NCI-H2196 (cell line): ENCODE measurements at regions not wholly inside any gene's neighbourhood (a gene's known extent, or its start where the extent isn't known, plus 50 kb on each side); places are given as distances from the start of the nearest gene placed in this dataset.

ENCODE experiments used
- DNase-seq: peaks from one replicate; lab custom pipeline; 2025; ENCODE audit not compliant: unreplicated experiment; lab: John Stamatoyannopoulos, UW

GRCh38 chr11:45556851-45557707 is 108.3 kb downstream of the CHST1 start:
- no peak for DNase-seq

DNA sequence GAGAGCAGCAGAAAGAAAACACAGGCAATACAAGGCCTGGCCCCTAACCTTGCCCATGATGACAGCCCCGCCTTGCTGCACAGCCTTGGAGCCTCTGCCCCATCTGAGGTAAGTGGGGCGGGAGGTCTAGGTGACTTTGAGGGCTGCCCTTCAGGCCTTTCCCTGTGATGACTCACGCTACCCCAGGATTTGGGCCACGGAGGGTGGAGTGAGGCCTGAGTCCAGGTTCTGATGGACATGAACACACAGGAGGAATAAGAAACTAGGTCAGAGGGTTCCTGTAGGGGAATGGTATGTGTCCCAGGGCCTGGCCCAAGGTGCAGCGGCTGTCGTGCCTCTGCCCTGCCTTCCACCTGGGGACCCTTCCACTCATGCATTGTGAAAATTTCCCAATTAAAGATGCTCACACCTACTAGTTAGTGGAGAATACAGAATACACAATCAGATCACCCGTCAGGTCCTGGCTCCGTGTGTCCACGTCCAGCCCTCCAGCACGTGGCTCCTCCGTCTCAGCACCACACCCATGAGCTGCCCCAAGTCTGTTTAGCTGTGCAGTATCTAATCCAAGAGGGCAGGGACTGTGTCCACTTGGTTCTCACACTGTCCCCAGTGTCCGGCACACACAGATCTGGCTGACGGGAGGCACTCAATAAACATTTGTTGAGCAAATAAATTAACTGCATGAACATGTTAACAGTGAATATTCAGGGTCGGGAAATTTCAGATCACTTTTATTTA is 111.0 kb downstream of the CHST1 start:
- DNase-seq, result no peak

DNA sequence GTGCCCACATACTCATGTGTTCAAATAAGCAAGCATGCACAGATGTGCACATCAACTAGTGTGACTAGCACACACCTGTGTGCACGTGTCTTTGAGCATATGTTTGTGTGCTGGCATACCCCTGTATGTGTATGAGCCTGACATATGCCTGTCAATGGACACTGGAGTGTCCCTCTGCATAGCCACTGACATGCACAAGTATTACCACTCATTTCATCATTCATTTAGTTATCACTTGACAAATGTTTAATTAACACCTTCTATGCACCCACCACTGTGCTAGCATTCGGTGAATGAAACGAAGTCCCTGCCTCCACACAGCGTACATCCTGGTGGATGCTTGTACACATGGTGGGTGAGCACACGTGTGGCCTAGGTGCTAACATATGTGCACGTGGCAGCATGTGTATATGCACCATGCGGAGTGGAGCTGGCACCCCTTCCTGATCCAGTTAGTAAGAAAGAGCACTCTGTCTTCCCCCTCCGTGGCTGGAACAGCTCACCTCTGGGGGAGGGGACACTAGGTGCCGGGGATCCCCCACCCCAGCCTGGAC is 112.0 kb downstream of the CHST1 start:
- no peak for DNase-seq

- no peak for DNase-seq
Observed at GRCh38 chr11:45551191-45551713, 114.2 kb downstream of the CHST1 start.

DNA sequence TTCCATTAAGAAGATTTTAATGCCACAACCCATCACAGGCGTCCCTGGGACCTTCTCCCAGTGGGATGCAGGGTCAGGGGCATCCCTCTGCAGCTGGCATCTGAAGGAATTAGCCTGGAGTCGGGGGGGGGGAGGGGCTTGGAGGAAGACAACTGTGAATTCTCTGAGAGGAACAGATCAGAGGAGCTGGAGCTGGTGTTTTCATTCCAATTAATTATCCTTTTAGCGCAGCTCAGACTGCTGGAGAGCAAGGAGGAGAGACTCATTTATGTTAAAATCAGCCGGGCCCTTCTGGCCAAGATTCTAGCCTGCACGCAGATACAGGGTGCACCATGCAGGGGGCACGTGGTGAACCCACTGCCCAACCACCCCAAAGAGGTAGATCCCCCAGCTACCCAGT is 116.2 kb downstream of the CHST1 start:
- DNase-seq, result no peak

DNA sequence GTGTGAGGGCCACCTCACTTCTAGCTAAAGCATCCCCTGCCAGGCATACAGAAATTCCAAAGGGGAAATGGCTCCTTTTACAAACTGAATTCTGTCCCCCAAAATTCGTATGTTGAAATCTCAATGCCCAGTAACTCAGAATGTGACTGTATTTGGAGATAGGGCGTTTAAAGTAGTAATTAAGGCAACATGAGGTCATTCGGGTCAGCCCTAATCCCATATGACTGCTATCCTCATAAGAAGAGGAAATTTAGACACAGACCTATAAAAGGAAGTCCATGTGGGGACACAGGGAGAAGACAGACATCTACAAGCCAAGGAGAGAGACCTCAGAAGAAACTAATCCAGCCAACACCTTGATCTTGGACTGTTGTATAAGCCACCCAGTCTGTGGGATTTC is 119.1 kb downstream of the CHST1 start:
- DNase-seq, result no peak

DNA sequence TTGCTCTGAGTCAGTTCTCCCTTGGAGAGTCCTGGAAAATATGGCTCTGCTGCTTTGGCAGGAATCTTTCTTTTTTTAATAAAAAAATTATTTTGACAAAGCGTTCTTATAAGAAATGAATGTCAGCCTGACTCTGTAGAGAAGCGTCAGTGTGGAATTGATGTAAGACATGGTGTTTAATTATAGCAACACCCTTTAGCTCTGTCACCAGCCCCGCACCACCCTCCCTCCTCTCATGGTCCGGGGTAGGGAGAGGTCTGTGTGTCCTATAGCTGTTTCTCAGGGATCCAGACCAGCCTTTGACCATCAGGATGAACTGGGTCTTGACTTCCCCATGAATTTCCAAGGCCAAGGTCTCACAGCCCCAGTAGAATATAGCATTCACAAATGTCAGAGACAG is 120.6 kb downstream of the CHST1 start:
- no peak for DNase-seq

- no peak for DNase-seq
Observed at GRCh38 chr11:45543808-45544422, 121.5 kb downstream of the CHST1 start.

DNA sequence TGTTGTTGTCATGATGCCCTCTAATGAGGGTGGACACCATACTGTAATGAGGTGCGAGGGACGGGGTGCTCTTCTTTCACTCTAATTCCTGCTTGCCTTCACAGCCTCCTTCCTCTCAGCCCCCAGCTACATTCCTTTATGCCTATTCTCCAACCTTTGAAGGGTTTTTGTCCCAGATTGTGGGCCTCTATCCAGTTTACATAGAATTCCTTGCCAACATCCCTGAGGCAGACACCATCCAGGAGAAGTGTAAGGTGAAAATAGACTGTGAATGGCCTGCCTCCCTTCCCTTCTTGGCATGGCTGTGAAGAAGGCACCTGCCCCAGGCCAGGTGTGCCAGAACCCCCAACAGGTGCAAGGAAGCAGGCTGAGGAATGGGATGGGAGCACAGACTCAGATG is 122.3 kb downstream of the CHST1 start:
- no peak for DNase-seq

GRCh38 chr11:45541693-45542434 is 123.6 kb downstream of the CHST1 start:
- DNase-seq, result no peak

GRCh38 chr11:45538939-45539338 is 126.5 kb downstream of the CHST1 start:
- DNase-seq, result no peak

DNA sequence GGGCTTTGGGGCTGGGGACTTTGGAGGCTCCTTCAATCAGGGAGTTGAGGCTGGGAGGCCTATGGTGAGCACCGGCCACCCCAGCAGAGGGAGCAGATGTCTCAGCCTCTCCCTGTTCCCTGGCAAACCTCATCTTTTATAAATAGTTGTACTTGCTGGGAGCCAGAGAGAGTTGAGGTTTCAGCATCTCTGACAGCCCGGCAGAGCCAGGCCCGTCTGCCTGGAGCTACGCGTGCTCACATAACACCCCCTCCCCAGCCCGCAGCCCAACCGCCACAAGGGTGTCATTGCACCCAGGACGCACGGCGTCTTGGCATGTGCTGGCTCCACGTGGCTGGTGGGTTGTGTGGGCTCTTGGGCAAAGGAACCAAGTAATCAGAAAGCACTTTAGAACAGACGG is 127.1 kb downstream of the CHST1 start:
- DNase-seq, result no peak

DNA sequence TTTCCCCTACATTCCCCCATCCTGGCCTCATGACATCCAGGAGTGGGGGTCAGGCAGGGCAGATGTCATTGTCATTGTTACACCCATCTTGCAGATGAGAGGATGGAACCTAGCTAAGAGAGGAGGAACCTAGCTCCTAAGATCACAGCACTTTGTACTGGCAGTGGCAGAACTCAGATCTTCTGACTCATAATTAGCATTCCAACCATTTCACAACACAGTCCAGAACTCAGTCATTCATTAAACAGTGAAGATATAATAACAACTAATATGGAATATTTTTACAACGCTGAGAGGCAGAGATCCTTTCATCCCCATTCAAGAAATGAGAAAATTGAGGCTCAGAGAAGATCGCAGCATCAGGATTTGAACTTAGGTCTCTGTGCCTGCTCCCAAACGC is 127.8 kb downstream of the CHST1 start:
- no peak for DNase-seq

- no peak for DNase-seq
Observed at GRCh38 chr11:45535033-45535432, 130.4 kb downstream of the CHST1 start.

DNA sequence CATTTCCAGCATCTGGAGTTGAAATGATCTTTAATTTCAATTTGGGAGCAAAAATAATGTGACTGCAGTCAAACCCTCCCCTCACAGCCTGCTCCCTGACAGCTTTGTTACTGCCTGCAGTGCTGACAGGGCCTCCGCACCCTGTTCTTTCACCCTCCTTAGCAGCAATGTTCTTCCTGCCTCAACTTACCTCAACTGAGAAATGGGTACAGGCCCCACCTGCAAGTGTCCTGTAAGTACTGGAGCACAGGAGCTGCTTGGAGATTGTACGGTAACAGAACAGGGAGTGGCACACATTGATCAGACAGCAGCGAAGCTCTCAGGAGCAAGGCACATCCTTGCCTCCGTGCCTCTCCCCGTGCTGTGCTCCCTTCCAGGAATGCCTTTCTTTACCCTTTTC is 131.3 kb downstream of the CHST1 start:
- no peak for DNase-seq

- DNase-seq, result no peak
Observed at GRCh38 chr11:45532546-45532945, 132.9 kb downstream of the CHST1 start.

- DNase-seq, result no peak
Observed at GRCh38 chr11:45530776-45531175, 134.6 kb downstream of the CHST1 start.

- DNase-seq, result no peak
Observed at GRCh38 chr11:45530111-45530510, 135.3 kb downstream of the CHST1 start.

DNA sequence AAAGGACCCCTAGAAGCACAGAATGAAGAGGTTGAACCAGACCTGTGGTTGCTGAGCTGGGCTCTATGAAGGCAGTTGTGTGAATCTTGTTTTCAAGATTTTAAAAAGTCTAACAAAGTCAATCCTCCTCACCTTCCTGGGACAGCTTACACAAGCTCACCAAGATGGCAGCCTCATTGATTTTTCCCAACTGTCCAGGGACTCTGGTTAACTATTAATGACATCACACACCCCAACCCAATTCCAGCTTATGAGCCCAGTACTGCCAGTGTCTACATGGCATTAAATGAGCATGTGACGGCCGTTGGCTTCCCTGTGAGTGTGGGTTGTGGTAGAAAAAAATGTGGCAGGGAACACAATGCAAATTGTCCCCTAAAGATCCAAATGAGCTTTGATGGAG is 137.0 kb downstream of the CHST1 start:
- DNase-seq, result no peak

DNA sequence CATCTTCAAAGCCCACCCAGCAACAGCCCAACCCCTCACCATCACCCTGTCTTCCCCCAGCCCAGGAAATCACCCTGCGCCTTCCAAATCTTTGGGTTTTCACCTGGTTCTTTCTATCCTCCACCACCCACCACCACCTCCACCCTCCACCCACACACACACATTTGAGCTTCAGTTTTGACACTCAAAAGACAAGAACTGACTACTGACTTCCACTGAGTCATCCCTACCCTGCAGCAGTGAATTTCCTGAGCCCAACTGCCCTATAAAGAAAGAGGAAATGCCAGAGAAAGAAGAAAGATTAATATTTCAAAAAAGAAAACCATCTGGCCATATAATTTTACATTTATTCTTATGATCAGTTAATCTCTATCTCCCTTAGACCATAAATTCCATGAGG is 137.5 kb downstream of the CHST1 start:
- no peak for DNase-seq

DNA sequence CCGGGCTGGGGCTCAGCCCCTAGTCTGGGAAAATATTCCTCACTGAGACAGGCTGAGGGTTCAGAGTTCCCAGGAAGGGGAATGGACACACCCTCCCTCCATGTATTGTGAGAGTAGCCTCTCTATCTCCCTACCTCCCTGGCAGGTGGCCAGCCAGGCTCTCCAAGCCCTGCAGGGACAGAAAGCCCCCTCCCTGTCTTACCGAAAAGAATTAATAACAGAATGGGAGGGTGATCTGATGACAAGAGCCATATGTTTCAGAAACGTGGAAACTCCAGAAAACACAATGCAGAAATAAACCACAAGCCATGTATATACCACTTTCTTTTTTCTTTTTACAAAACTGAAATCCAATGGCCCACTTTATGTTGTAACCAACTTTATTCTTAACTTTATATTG is 140.0 kb downstream of the CHST1 start:
- DNase-seq, result no peak
